Inferior parietal cortex (tissue), 1 donor: ENCODE measurements at regions not wholly inside any gene's neighbourhood (a gene's known extent, or its start where the extent isn't known, plus 50 kb on each side); places are given as distances from the start of the nearest gene placed in this dataset.

Experiments
- DNase-seq: peaks from one replicate; pipeline ENCODE4 v3.0.0-alpha.2; 2016; ENCODE audit errors: extremely low spot score

GRCh38 chr9:80866121-80866520, 823.2 kb downstream of the TLE1 start:
- no peak for DNase-seq

- DNase-seq = no peak
Measured at GRCh38 chr9:80843028-80843427, 846.3 kb downstream of the TLE1 start.

- DNase-seq = no peak
Measured at GRCh38 chr9:80842389-80842788, 847.0 kb downstream of the TLE1 start.

GRCh38 chr9:80841888-80842287, 847.5 kb downstream of the TLE1 start:
- no peak for DNase-seq

- no peak for DNase-seq
Measured at GRCh38 chr9:80839821-80840675, 849.3 kb downstream of the TLE1 start.

GRCh38 chr9:80836013-80836412, 853.3 kb downstream of the TLE1 start:
- DNase-seq = no peak

- no peak for DNase-seq
Measured at GRCh38 chr9:80831751-80832150, 857.6 kb downstream of the TLE1 start.

GRCh38 chr9:80811656-80812055, 877.7 kb downstream of the TLE1 start:
- no peak for DNase-seq

- no peak for DNase-seq
Measured at GRCh38 chr9:80811003-80811402, 878.3 kb downstream of the TLE1 start.

- no peak for DNase-seq
Measured at GRCh38 chr9:80806671-80807070, 882.7 kb downstream of the TLE1 start.

- no peak for DNase-seq
Measured at GRCh38 chr9:80804873-80805272, 884.5 kb downstream of the TLE1 start.

- peak; percentile 78 for DNase-seq
Measured at GRCh38 chr9:80797831-80798688, 891.3 kb downstream of the TLE1 start.

GRCh38 chr9:80797101-80797829, 892.1 kb downstream of the TLE1 start:
- DNase-seq = no peak

GRCh38 chr9:80796632-80797031, 892.7 kb downstream of the TLE1 start:
- no peak for DNase-seq

- DNase-seq = no peak
Measured at GRCh38 chr9:80794197-80794596, 895.1 kb downstream of the TLE1 start.

- no peak for DNase-seq
Measured at GRCh38 chr9:80793706-80794105, 895.6 kb downstream of the TLE1 start.

GRCh38 chr9:80792726-80793125, 896.6 kb downstream of the TLE1 start:
- DNase-seq = no peak

GRCh38 chr9:80791836-80792235, 897.5 kb downstream of the TLE1 start:
- no peak for DNase-seq

GRCh38 chr9:80790764-80791163, 898.6 kb downstream of the TLE1 start:
- no peak for DNase-seq

- DNase-seq = no peak
Measured at GRCh38 chr9:80789831-80790230, 899.5 kb downstream of the TLE1 start.

GRCh38 chr9:80787636-80788035, 901.7 kb downstream of the TLE1 start:
- no peak for DNase-seq

GRCh38 chr9:80784647-80785046, 904.7 kb downstream of the TLE1 start:
- no peak for DNase-seq
